ENCODE measurements at regions not wholly inside any gene's neighbourhood (a gene's known extent, or its start where the extent isn't known, plus 50 kb on each side); places are given as distances from the start of the nearest gene placed in this dataset.

- H4K20me1 ChIP-seq (ENCODE audit: insufficient read depth): no peaks in the 10 kb centered on the region
- H3K36me3 ChIP-seq (ENCODE audit: insufficient read depth, low read length): no peaks in the 10 kb centered on the region
- no peak overlapping the region for H3K27ac ChIP-seq (ENCODE audit: low read length)
- H2AFZ ChIP-seq (ENCODE audit: low read depth, low read length): no peak overlapping the region
- no peaks in the 10 kb centered on the region for H3F3A ChIP-seq (ENCODE audit: insufficient read depth, low read length, poor library complexity, severe bottlenecking)
- H3K27me3 ChIP-seq (ENCODE audit: insufficient read depth, low read depth, low read length): no peaks in the 10 kb centered on the region
- no peak overlapping the region for H3K9ac ChIP-seq (ENCODE audit: low read length)
- TF ChIP-seq RAD21 (conservative IDR thresholded peaks at IDR 0.05) (no peak), EP300 (conservative IDR thresholded peaks at IDR 0.05; ENCODE audit: poor library complexity, severe bottlenecking) (no peak), MXI1 (conservative IDR thresholded peaks at IDR 0.05; ENCODE audit: poor library complexity, severe bottlenecking) (no peak), POLR2AphosphoS5 (IDR thresholded peaks at IDR 0.05) (no peak), REST (IDR thresholded peaks at IDR 0.05; ENCODE audit: borderline replicate concordance) (no peak), SMC3 (conservative IDR thresholded peaks at IDR 0.05; ENCODE audit: poor library complexity) (no peak), CTCF (IDR thresholded peaks at IDR 0.05; ENCODE audit: poor library complexity, severe bottlenecking) (no peak), TAF1 (IDR thresholded peaks at IDR 0.05; ENCODE audit: low read depth) (no peak), EZH2 (IDR thresholded peaks at IDR 0.05; ENCODE audit: borderline replicate concordance, insufficient read depth, low read length, poor library complexity, severe bottlenecking) (no peak)
- H3K4me2 ChIP-seq (ENCODE audit: low read length): no peak overlapping the region
- no peaks in the 10 kb centered on the region for H3K79me2 ChIP-seq (replicated peaks; ENCODE audit: insufficient read depth, low read length)
- no peaks in the 10 kb centered on the region for H3K9me2 ChIP-seq (ENCODE audit: insufficient read depth, low read length)
- no peaks in the 10 kb centered on the region for H3K9me3 ChIP-seq (ENCODE audit: low read length)
- H3K4me3 ChIP-seq (ENCODE audit: low read length): no peak overlapping the region
Observed at GRCh38 chr3:194285024-194285849, 65.9 kb downstream of the CPN2 start.

- H3K79me2 ChIP-seq (replicated peaks; ENCODE audit: insufficient read depth, low read length): no peaks in the 10 kb centered on the region
- no peak overlapping the region for H3K4me3 ChIP-seq (ENCODE audit: low read length)
- H3F3A ChIP-seq (ENCODE audit: insufficient read depth, low read length, poor library complexity, severe bottlenecking): no peaks in the 10 kb centered on the region
- no peak overlapping the region for H2AFZ ChIP-seq (ENCODE audit: low read depth, low read length)
- H4K20me1 ChIP-seq (ENCODE audit: insufficient read depth): no peaks in the 10 kb centered on the region
- H3K9me2 ChIP-seq (ENCODE audit: insufficient read depth, low read length): no peaks in the 10 kb centered on the region
- no peak overlapping the region for H3K4me2 ChIP-seq (ENCODE audit: low read length)
- no peak overlapping the region for H3K27ac ChIP-seq (ENCODE audit: low read length)
- H3K36me3 ChIP-seq (ENCODE audit: insufficient read depth, low read length): no peaks in the 10 kb centered on the region
- H3K27me3 ChIP-seq (ENCODE audit: insufficient read depth, low read depth, low read length): no peaks in the 10 kb centered on the region
- TF ChIP-seq CTCF (IDR thresholded peaks at IDR 0.05; ENCODE audit: poor library complexity, severe bottlenecking): no peak
- TF ChIP-seq TAF1 (IDR thresholded peaks at IDR 0.05; ENCODE audit: low read depth): no peak
- no peak for TF ChIP-seq EP300 (conservative IDR thresholded peaks at IDR 0.05; ENCODE audit: poor library complexity, severe bottlenecking)
- no peak for TF ChIP-seq EZH2 (IDR thresholded peaks at IDR 0.05; ENCODE audit: borderline replicate concordance, insufficient read depth, low read length, poor library complexity, severe bottlenecking)
- TF ChIP-seq SMC3 (conservative IDR thresholded peaks at IDR 0.05; ENCODE audit: poor library complexity): no peak
- TF ChIP-seq REST (IDR thresholded peaks at IDR 0.05; ENCODE audit: borderline replicate concordance): no peak
- H3K9me3 ChIP-seq (ENCODE audit: low read length): no peaks in the 10 kb centered on the region
- no peak overlapping the region for H3K9ac ChIP-seq (ENCODE audit: low read length)
Observed at GRCh38 chr3:194285850-194286197, 65.3 kb downstream of the CPN2 start.

Measured in neural cell (in vitro differentiated cells).